HG03457 (cell line): ENCODE measurements at regions not wholly inside any gene's neighbourhood (a gene's known extent, or its start where the extent isn't known, plus 50 kb on each side); places are given as distances from the start of the nearest gene placed in this dataset.

ENCODE experiments used
- ATAC-seq: cut with Tn5 transposase; IDR thresholded peaks from one replicate; pipeline ENCODE4 v1.9.1; 2021; ENCODE audit warnings: moderate number of reproducible peaks; ENCODE audit not compliant: unreplicated experiment

DNA sequence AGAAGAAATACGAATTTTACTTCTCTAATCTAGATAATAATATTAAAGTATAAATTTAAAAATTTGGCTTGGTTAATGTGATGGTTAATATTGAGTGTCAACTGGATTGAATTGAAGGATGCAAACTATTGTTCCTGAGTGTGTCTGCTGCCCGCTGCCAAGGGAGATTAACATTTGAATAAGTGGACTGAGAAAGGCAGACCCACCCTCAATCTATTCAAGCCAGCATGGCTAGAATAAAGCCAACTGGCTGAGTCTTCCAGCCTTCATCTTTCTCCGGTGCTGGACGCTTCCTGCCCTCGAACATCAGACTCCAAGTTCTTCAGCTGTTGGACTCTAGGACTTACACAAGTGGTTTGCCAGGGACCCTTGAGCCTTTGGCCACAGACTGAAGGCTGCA is 152.7 kb downstream of the TBXT start:
- no peak for ATAC-seq

DNA sequence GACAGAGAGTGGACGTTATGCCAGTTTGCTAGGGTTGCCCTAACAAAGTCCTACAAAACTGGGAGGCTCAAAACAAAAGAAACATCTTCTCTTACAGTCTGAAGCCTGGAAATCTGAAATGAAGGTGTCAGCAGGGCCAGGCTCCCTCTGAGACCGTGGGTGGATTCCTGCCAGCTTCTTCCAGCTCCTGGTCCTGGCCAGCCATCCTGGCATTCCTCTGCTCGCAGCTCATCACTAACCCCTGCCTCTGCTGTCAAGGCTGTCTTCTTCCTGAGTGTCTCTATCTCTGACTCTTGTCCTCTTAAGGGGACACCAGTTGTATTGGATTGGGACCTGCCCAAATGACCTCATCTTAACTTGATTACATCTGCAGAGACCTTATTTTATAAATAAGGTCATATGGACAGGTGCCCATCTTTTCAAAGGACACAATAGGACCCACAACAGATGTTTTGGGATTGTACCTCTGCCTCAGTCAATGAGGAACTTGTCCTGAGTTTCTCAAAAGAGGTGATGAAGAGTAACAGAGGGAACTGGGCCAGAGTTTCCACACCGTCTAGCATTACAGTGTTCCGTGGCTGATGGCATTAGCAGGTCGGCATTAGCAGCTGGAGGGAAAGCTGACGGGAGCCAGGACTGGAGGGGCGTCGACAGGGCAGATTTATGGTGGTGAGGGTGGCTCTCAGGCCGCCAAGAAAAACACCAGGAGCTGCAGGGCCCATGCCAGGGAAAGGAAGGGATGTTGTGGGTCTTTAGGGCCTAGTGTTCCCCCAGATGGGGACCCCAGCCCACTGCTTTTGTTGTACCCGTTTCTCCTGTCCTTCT is 157.3 kb downstream of the TBXT start:
- no peak for ATAC-seq

DNA sequence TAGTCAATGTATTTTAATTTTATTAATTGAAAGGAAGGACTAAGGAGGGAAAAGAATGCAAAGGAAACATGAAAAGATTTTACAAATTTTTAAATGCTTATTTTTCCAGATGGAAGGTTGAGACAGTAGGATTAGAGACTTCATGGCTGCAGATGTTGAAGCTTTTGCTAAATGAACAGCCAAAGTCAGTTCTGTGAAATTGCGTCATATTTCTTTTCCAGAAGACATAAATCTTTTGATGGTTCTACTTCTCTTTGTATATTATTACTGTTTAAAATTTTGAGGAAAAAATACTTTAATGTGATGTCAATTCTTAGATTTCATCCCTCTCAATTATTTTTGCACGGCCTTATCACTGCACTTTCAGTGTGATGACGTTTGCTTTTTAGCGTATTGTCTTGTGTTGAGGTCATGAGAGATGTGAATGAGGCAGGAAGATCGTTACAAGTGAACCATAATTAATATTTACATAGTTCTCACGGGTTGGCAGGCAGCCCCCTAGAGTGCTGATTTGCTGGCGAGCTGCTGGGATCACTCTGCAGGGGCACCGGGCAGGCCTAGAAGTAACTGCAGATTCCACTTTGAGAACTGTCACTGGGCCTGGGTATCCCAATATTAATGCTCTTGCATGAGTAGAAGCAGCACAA is 158.1 kb downstream of the TBXT start:
- ATAC-seq = no peak

DNA sequence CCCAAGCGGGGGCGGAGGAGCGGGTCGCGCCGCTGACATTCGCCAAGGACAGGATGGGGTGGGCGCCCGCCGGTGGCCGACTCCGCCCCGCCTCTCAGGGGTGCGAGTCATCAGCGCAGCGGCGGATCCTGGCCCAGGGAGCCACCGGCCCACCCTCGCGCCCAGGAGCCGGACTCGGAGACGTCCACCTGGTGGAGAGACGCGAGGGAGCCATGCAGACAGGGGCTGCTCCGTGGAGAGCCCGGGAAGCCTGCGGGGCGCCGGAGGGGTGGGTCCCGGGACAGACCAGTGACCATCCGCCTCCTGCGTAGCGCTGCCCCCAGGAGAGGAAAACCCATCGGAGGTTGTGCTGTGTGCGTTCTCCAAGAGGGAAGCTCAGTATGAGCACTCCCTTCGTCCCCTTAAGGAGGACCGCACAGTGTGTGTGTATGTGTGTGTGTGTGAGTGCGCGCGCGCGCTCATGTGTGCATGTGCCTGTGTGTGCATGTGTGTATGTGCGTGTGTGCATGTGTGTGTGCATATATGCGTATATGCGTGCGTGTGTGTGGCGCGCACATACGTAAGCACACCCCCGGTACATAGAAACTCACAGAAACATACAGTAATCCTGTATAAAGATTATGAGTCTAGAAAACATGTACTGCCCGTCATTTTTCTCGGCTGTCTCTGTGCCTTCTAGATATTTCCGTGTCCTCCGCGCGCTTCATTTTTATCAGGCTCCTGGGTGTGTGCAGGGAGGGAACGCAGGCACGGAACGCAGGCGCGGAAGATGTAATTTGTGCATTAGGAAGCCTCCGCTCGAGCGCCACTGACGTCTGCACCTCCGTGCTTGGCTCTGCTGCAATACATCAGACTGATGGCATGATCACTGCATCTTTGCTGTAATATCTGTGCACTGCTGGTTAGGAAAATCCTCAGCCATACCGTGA is 158.9 kb downstream of the TBXT start:
- no peak for ATAC-seq

DNA sequence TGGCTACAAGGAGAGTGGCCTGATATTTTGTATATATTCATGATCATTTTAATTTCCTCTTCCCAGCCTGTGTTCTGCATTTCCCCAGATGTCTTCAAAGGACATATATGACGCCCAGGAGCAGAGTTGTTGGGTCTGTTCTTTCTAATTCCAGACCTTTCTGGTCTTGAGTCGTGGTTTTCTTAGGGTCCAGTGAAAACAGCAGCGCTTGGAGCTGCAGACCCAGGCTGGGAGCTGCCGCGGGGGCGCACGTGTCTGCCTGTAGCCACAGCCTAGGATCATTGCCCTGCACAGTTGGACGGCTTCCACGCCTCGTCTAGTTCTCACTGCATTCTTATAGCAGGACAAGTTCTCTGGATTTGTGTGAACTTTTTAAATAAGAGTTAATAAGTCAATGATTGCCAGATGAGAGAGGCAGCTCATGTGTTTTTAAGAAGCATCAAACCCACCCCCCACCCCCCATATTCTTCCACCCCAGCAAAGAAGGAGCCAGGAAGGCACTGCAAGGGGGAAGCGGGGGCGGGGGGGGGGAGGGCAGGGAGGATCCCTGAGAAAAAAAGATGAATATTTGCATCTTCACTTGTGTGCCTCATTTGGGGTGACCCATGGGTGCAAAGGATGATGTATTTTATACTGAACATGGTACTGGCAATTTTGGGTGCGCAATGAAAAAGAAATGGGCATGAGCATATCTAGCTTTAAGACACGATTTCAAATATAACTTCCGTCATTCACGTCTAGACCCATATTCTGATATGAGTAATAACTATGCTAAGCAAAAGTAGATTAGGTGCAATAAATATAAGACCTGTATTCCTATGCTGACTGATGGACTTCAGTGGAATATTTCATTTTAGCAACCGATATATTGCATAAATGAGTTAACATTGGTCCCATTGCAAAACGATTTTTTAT is 160.0 kb downstream of the TBXT start:
- ATAC-seq = no peak

DNA sequence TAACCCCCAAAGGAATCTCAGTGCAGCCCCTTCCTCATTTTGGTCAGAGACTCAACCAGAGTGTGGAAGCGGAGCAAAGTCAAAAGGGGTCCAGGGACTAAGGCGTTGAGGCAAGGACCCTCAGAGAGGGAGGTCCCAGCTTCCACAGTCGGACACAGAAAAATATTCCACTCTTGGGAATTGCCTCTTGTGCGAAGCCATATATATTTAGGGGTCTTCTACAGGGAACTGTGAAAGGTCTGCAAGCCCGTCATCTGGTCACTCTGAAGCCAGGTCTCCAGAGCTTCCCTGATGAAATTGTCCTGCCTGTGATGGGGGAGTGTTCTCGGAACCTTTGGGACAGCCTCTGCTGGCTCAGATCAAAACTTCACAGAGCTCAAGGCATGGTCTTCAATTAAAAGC is 160.8 kb downstream of the TBXT start:
- ATAC-seq = no peak

DNA sequence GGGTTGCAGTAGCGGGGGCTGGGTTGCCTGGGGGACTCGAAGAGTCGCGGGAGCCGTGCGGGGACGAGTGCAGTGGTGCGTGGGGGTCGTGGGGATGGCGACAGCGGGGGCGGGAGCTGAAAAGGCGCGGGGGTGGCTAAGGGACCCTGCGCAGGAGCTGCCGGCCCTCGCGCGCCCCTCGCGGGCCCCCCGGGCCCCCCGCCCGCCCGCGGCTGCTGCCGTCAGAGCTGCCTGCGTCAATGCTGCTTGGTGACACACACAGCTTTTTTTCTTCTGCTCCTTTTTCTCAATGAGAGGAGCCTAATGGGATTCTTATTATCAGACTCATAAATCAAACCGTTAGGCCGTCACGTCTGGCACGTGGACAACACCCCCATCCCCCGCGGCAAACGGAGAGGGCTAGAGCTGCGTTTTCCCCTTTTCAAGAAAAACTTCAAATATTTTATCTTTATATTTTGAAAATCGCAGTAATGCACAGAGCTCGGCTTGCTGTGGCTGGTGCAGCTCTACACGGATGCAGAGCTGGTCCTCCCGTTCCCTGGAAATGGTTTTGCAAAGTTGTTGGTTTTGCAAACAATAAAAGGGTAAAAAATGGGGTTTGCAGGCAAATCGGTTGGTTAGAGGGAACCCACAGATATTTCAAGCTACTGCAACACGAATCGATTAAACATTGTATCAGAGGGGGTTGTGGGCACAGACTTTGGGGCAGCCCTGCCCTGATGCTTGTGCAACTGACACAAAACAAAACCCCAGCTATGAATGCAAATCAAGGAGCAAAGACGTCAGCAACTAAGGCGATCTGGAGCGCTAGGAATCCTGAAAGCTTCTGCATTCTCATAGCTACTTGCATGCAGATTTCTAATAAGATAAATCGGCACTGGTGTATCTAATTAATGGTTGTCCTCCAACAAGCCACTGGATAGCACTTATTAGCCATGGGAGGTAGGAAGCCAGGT is 161.4 kb downstream of the TBXT start:
- no peak for ATAC-seq

DNA sequence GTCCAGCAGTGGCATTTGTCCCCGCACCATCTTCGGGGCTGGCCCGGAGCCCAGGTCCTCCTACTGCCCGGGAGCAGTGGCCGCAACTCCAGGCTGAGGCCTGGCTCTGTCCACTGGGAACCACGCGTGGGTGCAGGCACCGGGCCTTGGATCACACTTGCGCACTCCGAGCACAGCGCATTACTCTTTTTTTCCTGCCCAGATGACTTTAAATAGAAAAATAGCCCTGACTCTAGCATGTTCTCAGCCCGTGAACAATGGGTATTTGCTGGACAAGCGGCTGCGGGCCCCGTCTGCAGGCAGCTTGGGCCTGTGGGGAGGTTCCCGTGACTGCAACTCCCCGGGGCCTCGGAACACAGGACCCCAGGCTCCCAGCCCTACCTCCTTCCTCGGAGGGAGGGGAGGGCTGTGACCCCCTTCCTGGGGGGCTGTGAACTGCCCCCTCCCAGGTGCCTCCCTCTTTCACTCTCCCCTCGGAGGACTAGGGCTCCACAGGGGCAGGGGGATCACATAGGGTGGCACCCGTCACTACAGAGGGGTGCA is 162.2 kb downstream of the TBXT start:
- no peak for ATAC-seq

DNA sequence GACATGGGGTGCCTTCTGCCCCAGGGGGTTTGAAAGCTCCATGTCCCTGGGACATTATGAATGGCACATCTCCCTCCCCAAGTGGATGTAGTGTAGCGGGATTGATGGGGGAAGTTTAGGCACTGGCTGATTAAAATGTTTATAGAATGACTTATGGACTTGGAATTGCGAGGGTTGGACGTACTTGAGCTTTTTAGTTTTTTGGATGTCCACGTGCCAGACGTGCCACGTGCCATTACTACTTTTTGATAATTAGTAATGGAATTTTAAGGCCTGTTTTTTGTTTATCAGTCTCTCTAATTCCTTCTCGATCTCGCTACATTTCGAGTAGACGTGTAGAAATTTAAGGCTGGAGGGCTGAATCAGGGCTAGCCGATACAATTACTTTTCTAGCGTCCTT is 162.8 kb downstream of the TBXT start:
- no peak for ATAC-seq

DNA sequence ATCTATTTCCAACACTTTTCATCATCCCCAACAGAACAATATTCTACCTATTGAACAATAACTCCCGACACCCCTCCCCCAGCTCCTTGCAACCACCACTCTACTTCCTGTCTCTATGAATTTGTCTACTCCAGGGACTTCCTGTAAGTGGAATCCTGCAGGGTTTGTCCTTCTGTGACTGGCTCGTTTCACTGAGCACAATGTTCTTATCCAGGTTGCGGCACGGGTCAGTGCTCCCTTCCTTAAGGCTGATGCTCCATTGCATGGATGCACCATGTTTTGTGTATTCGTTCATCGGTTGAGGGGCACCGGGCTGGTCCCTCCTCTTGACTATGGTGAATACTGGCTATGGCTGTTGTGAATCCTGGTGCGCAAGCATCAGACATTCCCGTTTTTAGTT is 163.2 kb downstream of the TBXT start:
- ATAC-seq = no peak

DNA sequence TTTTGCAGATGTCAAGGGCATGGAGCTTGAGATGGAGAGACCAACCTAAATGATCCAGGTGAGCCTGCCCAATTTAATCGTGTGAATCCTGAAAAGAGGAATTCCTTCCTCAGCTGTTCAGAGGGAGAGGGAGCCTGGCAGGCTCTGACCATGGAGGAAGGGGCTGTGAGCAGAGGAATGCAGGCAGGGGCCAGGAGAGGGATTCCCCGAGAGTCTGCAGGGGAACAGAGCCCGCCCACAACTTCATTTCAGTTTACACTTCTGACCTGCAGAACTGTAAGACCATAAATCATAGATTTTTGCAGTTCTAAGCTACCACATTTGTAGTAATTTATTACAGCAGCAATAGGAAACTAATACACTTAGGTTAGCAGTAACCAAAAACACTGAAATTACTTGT is 164.1 kb downstream of the TBXT start:
- no peak for ATAC-seq

DNA sequence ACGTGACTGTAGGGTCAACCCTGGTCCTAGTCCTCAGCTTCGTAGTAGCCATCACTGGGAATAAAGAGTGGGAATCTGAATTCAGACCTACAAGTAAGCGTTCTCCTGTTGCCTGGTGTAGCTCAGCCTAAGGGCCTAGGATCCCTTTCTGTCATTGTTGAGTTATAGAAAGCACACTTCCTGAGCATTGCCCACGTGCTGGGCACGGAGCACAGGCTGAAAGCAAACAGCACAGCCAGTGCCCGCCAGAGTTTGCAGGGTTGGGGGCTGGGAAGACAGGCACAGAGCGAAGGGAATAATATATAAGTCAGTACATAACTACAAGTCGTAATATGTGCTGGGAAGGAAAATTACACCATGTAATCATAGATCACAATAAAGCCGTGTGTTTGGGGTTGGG is 166.3 kb downstream of the TBXT start:
- no peak for ATAC-seq

DNA sequence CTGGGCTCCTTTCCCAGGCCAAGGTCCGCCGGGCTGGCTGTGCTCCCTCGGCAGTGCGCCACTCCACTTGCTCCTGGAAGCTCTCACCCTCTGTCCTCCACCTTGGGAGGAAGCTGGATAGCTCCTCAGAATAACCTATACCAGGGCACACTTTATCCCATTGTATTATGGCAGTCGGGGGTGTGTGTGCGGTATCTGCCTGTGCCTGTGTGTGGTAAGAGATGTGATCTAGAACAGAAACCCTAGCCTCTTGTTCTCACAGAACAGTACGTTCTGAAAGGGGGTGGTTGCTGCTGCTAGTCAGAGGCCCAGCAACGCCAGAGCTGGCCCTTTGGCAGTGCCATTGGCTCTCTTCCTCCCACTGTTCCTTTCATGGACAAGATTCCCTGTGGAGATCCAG is 168.4 kb downstream of the TBXT start:
- ATAC-seq = no peak

DNA sequence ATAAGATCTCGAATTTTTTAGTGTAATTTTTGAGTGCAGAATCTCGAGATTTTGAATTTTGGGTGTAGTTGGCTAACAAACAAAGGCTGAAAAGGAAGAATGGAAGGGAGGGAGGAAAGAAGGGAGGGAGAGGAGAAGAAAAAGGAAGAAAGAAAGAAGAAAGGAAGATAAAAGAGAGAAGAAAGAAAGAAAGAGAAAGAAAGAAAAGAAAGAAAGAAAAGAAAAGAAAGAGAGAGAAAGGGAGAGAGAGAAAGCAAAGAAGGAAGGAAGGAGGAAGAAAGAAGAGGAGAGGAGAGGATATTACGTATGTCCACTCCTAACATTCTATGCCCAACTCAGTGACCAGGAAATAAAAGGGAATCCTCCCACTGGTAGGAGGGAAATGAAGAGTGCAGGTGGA is 169.6 kb downstream of the TBXT start:
- no peak for ATAC-seq

DNA sequence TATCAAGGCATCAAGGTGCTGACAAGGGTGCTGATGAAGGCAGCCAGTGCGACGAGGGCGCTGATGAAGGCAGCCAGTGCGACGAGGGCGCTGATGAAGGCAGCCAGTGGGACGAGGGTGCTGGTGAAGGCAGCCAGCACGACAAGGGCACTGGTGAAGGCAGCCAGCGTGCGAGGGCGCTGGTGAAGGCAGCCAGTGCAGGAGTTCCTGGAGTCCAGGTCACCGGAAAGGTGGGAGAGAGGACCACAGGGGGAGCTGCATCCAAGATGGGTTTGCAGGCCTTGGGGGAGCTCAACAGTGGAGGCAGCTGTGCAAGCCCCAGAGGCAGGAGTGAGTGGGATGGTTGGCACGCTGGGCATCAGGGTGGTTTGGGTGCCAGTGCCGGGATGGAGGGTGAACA is 176.3 kb downstream of the TBXT start:
- ATAC-seq = no peak

DNA sequence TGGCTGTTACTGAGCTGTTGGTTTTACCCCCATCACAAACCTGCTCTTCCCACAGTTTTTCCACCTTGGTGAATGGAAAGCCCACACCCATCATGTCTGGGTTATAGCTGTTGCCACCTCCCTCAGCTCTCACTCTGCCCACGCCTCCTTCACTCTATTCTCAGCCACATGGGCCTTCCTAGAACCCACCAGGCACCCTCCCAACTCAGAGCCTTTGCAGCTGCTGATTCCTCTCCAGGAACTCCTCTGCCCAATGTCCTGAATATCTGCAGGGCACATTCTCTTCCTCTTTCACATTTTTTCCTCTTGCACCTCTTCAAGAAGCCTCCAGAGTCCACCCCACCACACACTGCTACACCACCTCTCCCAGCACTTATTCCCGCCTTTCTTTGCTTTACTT is 177.4 kb downstream of the TBXT start:
- no peak for ATAC-seq

DNA sequence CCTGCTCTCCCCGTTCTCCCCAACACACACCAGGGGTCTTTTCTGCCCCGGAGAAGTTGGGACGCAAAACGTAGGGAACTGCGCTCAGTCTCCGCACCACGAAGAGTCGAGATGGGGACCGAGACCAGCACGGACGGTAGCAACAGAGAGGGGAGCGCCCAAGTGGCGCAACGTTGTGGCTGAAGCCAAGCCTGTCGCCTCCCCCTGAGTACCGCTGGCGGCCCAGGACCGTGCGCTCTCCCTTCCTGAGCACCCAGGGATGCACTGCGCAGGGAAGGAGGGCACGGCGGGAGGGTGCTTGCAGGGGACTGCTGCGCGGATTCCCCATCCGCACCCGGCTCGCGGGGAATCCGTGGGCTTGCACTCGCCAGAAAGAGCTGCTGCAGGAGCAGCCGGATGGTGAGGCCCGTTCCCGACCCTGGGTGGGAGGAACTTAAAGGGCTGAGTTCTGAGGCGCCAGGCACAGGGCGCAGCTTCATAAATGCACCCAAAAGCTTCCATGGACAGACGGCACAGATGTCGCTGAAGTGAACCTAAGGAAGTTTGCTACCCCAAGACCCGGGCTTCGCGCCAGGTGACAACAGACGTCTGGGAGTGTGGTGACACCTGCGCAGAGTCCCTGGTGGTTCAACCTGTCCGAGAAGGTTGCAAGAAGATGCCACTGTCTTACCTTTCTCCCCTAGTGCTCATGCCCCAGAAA is 178.7 kb downstream of the TBXT start:
- ATAC-seq = no peak

DNA sequence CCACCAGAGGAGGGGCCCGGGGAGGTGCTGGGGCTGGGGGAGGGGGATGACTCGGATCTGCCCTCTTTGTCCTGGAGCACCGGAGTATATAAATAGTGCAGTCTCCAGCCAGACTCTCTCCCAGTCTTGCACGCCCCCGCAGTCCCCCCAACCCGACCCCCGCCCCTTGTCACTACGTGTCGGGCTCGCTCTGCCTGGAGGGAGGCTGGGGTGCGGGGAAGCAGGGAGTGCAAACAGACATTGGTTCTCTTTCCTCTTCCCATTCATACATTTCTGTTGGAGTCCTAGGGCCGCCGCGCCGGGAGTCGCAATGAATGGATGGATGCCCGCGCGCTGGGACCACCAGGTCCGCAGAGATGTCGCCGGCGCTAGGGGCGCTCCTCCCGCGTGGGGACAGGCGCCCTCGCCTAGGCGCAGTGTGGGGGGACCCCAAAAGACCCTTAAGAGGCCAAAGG is 179.3 kb downstream of the TBXT start:
- no peak for ATAC-seq
